ENCODE measurements at regions not wholly inside any gene's neighbourhood (a gene's known extent, or its start where the extent isn't known, plus 50 kb on each side); places are given as distances from the start of the nearest gene placed in this dataset.
"Not testable (repeated sequence)": the region's sequence is repeated elsewhere in the genome, so short reads cannot be mapped to it uniquely, and the experiment has no call there.

- DNase-seq = no peak
Observed at GRCh38 chr7:142566271-142566670, 183.0 kb upstream of the PRSS1 start.

DNA sequence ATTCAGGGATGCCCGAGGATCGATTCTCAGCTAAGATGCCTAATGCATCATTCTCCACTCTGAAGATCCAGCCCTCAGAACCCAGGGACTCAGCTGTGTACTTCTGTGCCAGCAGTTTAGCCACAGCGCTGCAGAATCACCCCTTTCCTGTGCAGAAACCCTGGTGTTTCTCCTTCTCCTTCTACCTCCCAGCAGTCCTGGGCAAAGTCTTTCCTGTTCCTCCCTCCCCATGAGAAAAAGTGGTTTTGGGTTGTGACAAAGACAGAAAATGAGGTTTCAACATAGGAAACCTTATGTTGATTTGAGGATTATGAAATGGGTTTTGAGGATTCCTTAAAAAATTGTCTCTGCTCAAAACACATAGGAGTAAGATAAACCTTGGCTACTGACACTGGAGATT is 185.1 kb upstream of the PRSS1 start:
- not testable (repeated sequence) for DNase-seq

DNA sequence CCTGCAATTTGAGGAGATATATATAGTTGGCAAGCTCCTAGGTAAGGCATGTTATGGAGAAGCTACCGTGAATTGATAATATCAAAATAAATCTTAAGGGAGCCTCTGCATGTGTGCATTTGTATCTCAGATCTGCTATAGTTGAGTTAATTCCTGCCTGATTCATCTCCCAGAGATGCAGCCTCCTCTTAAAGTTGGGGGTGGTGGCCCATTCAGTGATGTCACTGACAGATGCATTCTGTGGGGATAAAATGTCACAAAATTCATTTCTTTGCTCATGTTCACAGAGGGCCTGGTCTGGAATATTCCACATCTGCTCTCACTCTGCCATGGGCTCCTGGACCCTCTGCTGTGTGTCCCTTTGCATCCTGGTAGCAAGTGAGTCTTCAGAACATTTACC is 185.8 kb upstream of the PRSS1 start:
- DNase-seq = no peak

GRCh38 chr7:142562688-142563087 is 186.6 kb upstream of the PRSS1 start:
- no peak for DNase-seq

DNA sequence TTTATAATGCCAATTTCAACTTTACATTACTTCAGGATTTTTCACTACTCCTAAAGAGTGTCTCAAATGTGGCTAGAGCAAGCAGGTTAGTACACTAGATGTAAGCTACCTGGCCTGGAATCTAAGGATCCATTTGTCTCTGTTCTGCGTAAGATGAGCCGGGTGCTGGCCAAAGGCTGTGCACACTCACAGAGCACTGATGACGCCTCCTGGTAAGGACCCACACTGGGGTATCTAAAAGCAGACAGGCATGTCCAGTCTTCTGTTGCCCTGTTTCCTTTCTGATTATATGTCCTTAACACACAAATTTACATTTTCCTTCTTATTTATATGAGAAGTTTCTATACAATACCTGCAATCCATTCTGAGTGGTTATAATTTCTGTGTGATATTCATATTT is 187.9 kb upstream of the PRSS1 start:
- not testable (repeated sequence) for DNase-seq

GRCh38 chr7:142560770-142561169 is 188.5 kb upstream of the PRSS1 start:
- DNase-seq = not testable (repeated sequence)

- DNase-seq = no peak
Observed at GRCh38 chr7:142560166-142560565, 189.1 kb upstream of the PRSS1 start.

DNA sequence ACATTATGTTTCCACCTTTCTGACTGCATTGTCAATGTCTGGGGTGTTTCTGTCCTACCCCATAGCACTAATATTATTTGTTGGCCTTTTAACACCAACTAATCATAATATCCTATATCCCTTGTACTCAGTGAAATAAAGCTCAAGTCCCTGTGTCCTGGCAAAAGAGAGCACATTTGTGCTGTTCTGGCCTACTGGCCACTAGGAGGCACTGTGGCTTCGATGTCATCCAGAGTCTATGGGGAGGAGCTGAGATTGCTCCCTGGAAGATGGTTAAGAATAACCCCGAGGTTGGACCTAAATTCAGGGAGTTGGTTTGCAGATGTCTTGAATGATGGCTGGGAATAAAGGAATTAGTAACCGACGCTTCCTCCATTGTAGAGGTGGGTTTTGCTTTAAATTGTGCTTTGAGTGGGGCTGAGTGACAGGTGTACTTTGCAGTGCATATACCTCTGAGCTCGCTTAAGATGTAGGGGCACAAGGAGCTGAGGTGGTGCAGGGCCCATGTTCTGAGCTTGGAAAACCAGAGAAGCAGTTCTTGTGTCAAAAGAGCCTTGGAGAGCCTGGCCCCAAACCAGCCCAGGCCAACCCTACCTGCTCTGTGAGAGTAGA is 191.2 kb upstream of the PRSS1 start:
- DNase-seq = peak; percentile 28

DNA sequence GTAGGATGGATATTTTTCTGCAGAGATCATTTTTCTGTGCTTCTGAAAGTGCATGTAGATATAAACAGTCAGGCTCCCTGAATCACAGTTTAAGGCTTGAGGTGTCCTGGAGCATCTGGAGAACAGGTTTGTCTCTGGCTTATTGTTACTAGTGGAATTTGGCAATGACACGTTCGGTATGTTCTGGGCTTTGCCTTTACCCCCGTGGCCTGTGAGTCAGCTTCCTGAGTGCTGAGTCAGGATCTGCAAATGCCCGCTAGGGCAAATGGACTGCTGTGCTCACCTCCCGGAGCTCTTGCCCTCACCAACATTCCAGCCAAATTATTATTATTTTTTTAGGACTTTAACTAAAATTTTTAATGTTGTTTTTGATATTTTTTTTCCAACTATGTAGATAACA is 192.5 kb upstream of the PRSS1 start:
- DNase-seq = no peak

DNA sequence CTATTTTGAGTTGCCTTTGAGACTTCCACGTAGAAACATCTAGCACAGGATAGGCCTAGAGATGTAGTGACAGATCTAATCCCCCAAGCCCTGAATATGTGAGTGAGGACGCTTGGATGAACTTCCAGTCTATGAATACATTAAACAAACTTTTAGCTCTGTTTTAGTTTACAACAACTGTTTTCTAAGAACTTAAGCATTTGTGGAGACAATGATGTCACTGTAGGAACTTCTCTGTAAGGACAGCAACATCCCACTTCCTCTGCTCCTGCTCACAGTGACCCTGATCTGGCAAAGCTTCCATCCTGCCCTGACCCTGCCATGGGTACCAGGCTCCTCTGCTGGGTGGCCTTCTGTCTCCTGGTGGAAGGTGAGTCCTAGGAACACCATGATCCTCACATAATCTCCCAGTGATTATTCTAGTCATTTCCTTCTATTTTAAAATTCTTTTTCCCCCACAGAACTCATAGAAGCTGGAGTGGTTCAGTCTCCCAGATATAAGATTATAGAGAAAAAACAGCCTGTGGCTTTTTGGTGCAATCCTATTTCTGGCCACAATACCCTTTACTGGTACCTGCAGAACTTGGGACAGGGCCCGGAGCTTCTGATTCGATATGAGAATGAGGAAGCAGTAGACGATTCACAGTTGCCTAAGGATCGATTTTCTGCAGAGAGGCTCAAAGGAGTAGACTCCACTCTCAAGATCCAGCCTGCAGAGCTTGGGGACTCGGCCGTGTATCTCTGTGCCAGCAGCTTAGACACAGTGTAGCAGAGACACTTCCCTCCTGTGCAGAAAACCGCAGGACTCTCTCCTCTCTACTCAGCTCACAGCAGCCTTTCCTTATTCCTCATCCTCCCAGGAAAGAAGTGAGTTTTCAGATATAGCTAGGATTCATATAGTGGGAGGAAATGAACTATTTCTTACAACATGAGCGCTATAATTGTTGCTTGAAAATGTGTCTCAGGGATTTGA is 194.4 kb upstream of the PRSS1 start:
- no peak for DNase-seq

GRCh38 chr7:142553216-142553615 is 196.1 kb upstream of the PRSS1 start:
- DNase-seq = no peak

DNA sequence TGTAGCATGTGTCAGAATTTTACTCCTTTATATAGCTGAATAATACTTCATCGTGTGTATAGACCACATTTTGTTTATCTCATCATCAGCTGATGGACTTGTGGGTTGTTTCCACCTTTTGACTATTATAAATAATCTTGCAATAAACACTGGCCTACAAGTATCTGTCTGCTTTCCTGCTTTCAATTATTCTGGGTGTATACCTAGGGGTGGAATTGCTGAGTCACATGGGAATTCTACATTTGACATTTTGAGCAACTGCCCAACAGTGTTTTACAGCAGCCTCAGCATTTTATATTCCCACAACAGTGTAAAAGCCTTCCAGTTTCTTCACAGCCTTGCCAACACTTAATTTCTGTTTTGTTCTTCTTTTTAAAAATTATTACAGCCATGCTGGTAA is 200.3 kb upstream of the PRSS1 start:
- no peak for DNase-seq

GRCh38 chr7:142546452-142546851 is 202.8 kb upstream of the PRSS1 start:
- no peak for DNase-seq

- no peak for DNase-seq
Observed at GRCh38 chr7:142542942-142543341, 206.3 kb upstream of the PRSS1 start.

- no peak for DNase-seq
Observed at GRCh38 chr7:142542105-142542504, 207.2 kb upstream of the PRSS1 start.

- DNase-seq = no peak
Observed at GRCh38 chr7:142540371-142540770, 208.9 kb upstream of the PRSS1 start.

GRCh38 chr7:142539901-142540300 is 209.4 kb upstream of the PRSS1 start:
- DNase-seq = no peak

DNA sequence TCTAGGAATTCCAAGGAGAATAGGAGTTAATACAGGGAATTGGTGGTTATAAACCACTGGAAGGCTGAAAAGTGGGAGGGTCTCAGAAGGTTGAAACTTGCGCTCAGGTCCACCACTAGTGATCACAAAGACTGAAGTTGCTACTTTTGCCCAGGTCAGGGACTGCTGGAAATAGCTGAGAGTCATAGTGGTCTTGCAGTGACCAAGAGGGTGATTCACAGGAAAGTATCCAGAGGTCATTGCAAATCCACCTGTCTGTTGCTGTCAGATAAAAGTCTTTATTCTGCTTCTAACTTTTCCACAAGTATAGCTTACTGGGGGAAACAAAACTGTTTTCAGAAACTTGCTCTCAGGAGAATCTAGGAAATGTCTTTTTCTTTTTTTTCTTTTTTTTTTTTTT is 211.5 kb upstream of the PRSS1 start:
- no peak for DNase-seq

- DNase-seq = peak; percentile 66
Observed at GRCh38 chr7:142535123-142535779, 214.0 kb upstream of the PRSS1 start.

DNA sequence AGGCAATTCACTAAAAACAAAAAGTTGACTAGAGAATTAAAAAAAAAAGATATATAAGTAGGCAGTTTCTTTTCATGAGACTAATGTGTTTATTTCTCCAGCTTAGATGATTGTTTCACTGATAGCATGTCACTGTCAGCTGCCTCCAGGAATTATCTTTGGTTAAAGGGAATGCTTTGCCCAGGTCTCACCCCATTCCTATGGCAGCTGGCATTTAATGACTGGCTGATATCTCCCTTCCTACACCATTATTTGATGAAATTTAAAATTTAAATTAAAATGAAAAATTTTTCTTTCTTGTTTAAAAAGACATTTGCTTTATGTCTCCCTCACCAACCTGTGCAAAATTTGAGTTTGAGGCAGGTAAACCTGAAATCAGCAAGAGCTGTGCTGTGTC is 214.5 kb upstream of the PRSS1 start:
- DNase-seq = no peak

GRCh38 chr7:142533920-142534319 is 215.4 kb upstream of the PRSS1 start:
- DNase-seq = no peak

GRCh38 chr7:142529591-142529990 is 219.7 kb upstream of the PRSS1 start:
- DNase-seq = no peak

- DNase-seq = no peak
Observed at GRCh38 chr7:142528608-142529408, 220.5 kb upstream of the PRSS1 start.
